ENCODE measurements at regions not wholly inside any gene's neighbourhood (a gene's known extent, or its start where the extent isn't known, plus 50 kb on each side); places are given as distances from the start of the nearest gene placed in this dataset.
"Not testable (repeated sequence)": the region's sequence is repeated elsewhere in the genome, so short reads cannot be mapped to it uniquely, and the experiment has no call there.

DNA sequence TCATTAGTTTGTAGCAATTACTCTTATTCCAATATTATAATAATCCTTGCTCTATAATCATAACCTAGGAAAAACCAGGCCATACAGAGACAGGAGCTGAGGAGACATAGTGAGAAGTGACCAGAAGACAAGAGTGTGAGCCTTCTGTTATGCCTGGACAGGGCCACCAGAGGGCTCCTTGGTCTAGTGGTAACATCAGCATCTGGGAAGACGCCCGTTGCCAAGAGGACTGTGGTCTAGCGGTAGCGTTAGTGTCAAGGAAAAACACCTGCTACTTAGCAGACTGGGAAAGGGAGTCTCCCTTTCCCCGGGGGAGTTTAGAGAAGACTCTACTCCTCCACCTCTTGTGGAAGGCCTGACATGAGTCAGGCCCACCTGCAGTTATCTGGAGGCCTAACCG is 97.0 kb downstream of the F11 start:
- not testable (repeated sequence) for DNase-seq (ENCODE audit: low read depth in 4 of 4, low spot score in 3 of 4)

DNA sequence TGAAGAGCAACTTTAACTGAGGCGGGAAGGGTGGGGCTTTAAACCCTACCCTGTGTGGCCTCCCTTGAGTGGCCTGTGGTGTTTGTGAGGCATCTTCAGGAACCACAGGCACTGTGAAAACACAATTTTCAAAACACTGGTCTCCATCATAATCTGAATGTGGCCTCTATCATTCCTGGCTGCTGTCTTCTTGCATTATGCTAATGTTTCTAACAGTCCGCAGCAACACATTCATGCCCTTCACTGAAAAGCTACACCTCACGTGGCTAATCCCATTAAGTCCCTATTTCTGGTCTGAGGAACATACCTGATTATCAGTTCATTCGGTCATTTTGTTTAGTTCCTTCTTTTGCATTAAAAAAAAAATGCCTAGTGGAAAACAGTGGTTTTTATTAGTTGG is 94.6 kb downstream of the F11 start:
- no peak for DNase-seq (ENCODE audit: low read depth in 4 of 4, low spot score in 3 of 4)

DNA sequence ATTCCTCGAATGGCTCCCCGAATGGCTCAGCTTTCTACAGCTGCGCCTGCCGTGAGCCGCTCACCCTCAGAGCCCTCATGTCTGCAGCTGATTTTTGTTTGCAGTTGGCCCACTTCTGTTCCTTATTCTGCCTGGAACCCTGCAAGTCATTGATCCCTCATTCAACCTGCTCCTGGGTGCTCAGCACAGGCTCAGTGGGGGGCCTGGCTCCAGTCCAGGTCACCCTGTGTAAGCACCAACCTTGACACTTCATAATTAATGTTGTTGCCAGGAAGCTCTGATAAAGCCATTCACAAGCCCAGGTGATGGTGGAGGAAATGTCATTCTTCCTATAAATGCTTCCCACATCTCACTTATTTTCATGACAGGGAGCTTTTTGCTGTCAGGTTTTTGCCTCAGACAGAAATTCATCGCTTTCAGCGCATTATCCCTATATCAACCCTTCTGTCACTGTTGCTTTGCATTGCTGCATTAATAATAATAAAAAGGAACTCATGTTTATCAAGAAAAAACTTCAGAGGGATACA is 85.7 kb downstream of the F11 start:
- DNase-seq (ENCODE audit: low read depth in 4 of 4, low spot score in 3 of 4) = no peak

DNA sequence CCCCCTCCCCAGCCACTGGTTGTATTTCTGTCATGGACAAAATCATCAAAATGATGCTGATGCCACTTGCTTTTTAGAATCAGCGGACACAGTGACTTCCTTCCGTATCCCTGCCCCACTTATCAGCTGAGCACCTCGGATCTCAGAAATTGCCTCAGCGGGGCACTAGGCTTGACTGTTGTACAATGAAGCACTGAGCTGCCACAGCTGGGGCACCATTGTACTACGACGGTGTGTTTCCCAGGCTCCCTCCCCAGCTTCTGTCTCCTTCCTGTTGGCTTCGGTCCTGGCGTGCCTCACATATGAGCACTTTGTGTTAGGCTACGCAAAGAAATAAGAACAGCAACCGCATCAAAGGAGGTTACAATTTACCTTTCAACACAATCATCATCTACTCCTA is 82.4 kb downstream of the F11 start:
- DNase-seq (ENCODE audit: low read depth in 4 of 4, low spot score in 3 of 4) = no peak

DNA sequence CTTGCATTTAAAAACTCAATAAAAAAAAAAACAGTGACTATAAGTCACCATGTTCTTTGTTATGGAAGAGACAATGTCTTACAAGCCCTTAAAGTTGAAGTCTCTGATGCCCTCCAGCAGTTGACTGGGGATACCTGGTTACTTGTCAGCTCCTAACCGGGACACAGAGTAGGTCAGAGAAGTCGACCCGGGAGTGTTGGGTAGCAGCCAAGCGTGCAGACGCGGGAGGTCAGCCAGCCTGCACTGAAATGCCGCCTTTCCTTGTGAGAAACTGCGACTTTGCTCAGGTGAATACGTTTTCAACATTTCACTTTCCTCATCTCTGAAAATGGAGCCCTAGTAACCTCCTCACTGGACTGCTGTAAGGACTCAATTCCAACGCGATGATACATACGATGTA is 81.8 kb downstream of the F11 start:
- peak in 2 of 4 donors; percentile 1 to 19 for DNase-seq (ENCODE audit: low read depth in 4 of 4, low spot score in 3 of 4)

DNA sequence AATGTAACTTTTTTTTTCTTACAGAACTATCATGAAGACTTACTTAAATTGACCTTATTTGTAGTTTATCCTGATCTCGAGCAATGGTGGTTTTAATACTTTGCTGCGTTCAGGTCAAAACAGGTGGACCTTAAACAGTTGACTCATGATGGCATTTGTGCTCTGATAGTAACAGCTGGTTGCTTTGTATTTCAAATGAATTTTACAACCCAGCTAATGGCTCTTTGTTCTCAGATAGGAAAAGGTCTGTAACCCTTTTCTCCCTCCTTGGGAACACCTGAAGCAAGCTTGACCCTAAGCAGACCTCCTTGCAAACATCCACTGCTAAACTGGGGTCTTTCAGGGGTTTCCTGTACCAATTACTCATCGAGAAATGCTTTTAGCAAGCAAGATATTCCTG is 79.2 kb downstream of the F11 start:
- DNase-seq (ENCODE audit: low read depth in 4 of 4, low spot score in 3 of 4) = no peak

DNA sequence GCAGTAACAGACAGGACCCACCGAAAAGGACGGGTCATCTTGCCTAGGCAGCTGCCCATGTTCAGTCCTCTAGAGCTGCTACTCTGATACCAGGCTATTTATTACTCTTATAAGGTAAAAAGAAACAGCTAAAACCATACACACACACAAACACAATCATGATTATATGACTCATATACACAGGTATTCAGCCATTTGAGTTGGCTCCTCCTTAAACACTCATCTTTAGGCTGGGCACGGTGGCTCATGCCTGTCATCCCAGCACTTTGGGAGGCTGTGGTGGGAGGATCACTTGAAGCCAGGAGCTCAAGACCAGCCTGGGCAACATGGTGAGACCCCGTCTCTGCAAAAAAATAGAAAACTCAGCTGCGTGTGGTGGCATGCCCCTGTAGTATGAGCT is 76.6 kb downstream of the F11 start:
- DNase-seq (ENCODE audit: low read depth in 4 of 4, low spot score in 3 of 4) = no peak

DNA sequence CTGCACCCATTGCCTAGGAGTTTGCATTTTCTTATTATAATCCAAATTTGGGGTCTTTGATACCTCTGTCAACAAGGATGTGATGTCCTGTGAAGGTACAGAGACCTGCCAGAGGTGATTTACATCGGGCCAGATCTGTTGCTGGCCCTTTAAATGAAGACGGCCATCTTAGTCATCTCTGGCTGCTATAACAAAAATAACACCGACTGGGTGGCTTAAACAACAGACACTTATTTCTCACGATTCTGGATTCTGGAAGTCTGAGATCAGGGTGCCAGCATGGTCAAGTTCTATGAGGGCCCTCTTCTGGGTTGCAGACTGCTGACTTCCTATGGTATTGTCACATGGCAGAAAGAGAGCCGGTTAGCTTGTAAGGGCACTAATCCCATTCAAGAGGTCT is 75.7 kb downstream of the F11 start:
- no peak for DNase-seq (ENCODE audit: low read depth in 4 of 4, low spot score in 3 of 4)

Measured in right renal pelvis (tissue), 4 donors.